Liver (tissue), 8 donors: ENCODE measurements at regions not wholly inside any gene's neighbourhood (a gene's known extent, or its start where the extent isn't known, plus 50 kb on each side); places are given as distances from the start of the nearest gene placed in this dataset.

ENCODE experiments used
- DNase-seq: peaks from one replicate; pipeline ENCODE4 v3.0.0-alpha.2; 2017; ENCODE audit warnings: low spot score
- H3K27ac ChIP-seq, 2 donors: one replicate each; pipeline ENCODE4 v1.7.0; 2013; ENCODE audit warnings: inconsistent platforms in 2 of 2, low read length in 2 of 2, control low read depth in 1 of 2, low read depth in 1 of 2, mild to moderate bottlenecking in 1 of 2
- H3K27me3 ChIP-seq, 4 donors: one replicate each; pipeline versions ENCODE4 v1.6.1 to v1.7.0; 2013; ENCODE audit warnings: low read length in 3 of 4, inconsistent platforms in 1 of 4, mild to moderate bottlenecking in 1 of 4, moderate library complexity in 1 of 4; ENCODE audit not compliant: control insufficient read depth in 4 of 4, insufficient read depth in 4 of 4
- H3K36me3 ChIP-seq, 4 donors: one replicate each; pipeline versions ENCODE4 v1.6.1 to v1.7.0; 2013; ENCODE audit warnings: low read length in 3 of 4, mild to moderate bottlenecking in 3 of 4, low read depth in 1 of 4, moderate library complexity in 1 of 4; ENCODE audit not compliant: control insufficient read depth in 4 of 4, insufficient read depth in 3 of 4
- H3K4me1 ChIP-seq, 4 donors: one replicate each; pipeline versions ENCODE4 v1.6.1 to v1.7.0; 2013; ENCODE audit warnings: low read length in 3 of 4, mild to moderate bottlenecking in 3 of 4, moderate library complexity in 1 of 4; ENCODE audit not compliant: control insufficient read depth in 4 of 4, insufficient read depth in 4 of 4
- H3K4me3 ChIP-seq, 3 donors: one replicate each; pipeline versions ENCODE4 v1.6.1 to v1.7.0; 2013; ENCODE audit warnings: low read length in 3 of 3, control low read depth in 1 of 3, low read depth in 1 of 3, mild to moderate bottlenecking in 1 of 3
- H3K9ac ChIP-seq, 2 donors: one replicate each; pipeline ENCODE4 v1.7.0; 2013; ENCODE audit warnings: low read length in 2 of 2, mild to moderate bottlenecking in 2 of 2, moderate library complexity in 2 of 2, control low read depth in 1 of 2, low read depth in 1 of 2
- H3K9me3 ChIP-seq, 4 donors: one replicate each; pipeline versions ENCODE4 v1.6.1 to v1.7.0; 2013; ENCODE audit warnings: low read length in 3 of 4; ENCODE audit not compliant: control insufficient read depth in 4 of 4
- EGR1 ChIP-seq, 2 donors: IDR thresholded peaks; 2 replicates each; pipeline ENCODE4 v1.6.1; 2016 to 2018; ENCODE audit warnings: antibody characterized with exemption in 2 of 2, low read depth in 2 of 2
- FOXA1 ChIP-seq: IDR thresholded peaks from 2 replicates; pipeline ENCODE4 v1.6.1; 2016; ENCODE audit warnings: antibody characterized with exemption
- JUND ChIP-seq, 2 donors: IDR thresholded peaks; 2 replicates each; pipeline ENCODE4 v1.6.1; 2016; ENCODE audit warnings: antibody characterized with exemption in 2 of 2
- MAX ChIP-seq: IDR thresholded peaks from 2 replicates; pipeline ENCODE4 v1.6.1; 2016; ENCODE audit warnings: antibody characterized with exemption
- NR2F2 ChIP-seq: IDR thresholded peaks from 2 replicates; pipeline ENCODE4 v1.6.1; 2016; ENCODE audit warnings: antibody characterized with exemption
- RAD21 ChIP-seq, 2 donors: IDR thresholded peaks; 2 replicates each; pipeline ENCODE4 v1.6.1; 2016; ENCODE audit warnings: antibody characterized with exemption in 2 of 2, mild to moderate bottlenecking in 2 of 2
- REST ChIP-seq: IDR thresholded peaks from 2 replicates; pipeline ENCODE4 v1.6.1; 2016; ENCODE audit warnings: antibody characterized with exemption, mild to moderate bottlenecking
- RXRA ChIP-seq, 2 donors: IDR thresholded peaks; 2 replicates each; pipeline ENCODE4 v1.6.1; 2017 to 2018; ENCODE audit warnings: antibody characterized with exemption in 2 of 2, mild to moderate bottlenecking in 1 of 2
- SP1 ChIP-seq: IDR thresholded peaks from 2 replicates; pipeline ENCODE4 v1.6.1; 2018; ENCODE audit warnings: antibody characterized with exemption, mild to moderate bottlenecking
- TAF1 ChIP-seq: conservative IDR thresholded peaks from 2 replicates; pipeline ENCODE4 v1.6.1; 2016; ENCODE audit warnings: antibody characterized with exemption, mild to moderate bottlenecking
- YY1 ChIP-seq: IDR thresholded peaks from 2 replicates; pipeline ENCODE4 v1.6.1; 2016; ENCODE audit warnings: antibody characterized with exemption, mild to moderate bottlenecking
- ZBTB33 ChIP-seq: IDR thresholded peaks from 2 replicates; pipeline ENCODE4 v1.6.1; 2016; ENCODE audit warnings: antibody characterized with exemption
- WGBS: extraction: QIAGEN DNeasy Blood & Tissue Kit; methylation state at CpG from one replicate; pipeline ENCODE4 v1.1.7; 2013; 5-methylcytosine and 5-hydroxymethylcytosine counted together
- TF ChIP-seq, protein P1 (sequence below): IDR thresholded peaks from 2 replicates; pipeline ENCODE4 v1.6.1; 2016; ENCODE audit warnings: antibody characterized with exemption
- TF ChIP-seq, protein P2 (sequence below): fragments of 150-350 bp; IDR thresholded peaks from 2 replicates; pipeline ENCODE4 v1.5.1; 2017; ENCODE audit warnings: improper control_type of control experiment, low read depth, low read length; ENCODE audit not compliant: missing input control
- donor health status: healthy.
- donor health status: healthy.
- donor health status: healthy.
- donor health status: healthy.
- donor health status: healthy.

GRCh38 chr1:168949672-168950071, 156.8 kb upstream of the ATP1B1 start:
- Histone ChIP-seq H3K27ac (no peak overlapping the region), H3K9ac (no peak overlapping the region), H3K36me3 (no peaks in the 10 kb centered on the region), H3K4me3 (no peak overlapping the region), H3K27me3 (no peaks in the 10 kb centered on the region), H3K9me3 (no peaks in the 10 kb centered on the region), H3K4me1 (peaks cover 0 to 6% (median 4%) of the 10 kb centered on the region in 4 donors)
- TF ChIP-seq RXRA (IDR thresholded peaks at IDR 0.05) = no peak
- no peak for TF ChIP-seq MAX
- TF ChIP-seq JUND (IDR thresholded peaks at IDR 0.05) = no peak
- TF ChIP-seq SP1 = no peak
- TF ChIP-seq, protein P1, sequence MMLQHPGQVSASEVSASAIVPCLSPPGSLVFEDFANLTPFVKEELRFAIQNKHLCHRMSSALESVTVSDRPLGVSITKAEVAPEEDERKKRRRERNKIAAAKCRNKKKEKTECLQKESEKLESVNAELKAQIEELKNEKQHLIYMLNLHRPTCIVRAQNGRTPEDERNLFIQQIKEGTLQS = no peak
- DNase-seq = no peak

DNA sequence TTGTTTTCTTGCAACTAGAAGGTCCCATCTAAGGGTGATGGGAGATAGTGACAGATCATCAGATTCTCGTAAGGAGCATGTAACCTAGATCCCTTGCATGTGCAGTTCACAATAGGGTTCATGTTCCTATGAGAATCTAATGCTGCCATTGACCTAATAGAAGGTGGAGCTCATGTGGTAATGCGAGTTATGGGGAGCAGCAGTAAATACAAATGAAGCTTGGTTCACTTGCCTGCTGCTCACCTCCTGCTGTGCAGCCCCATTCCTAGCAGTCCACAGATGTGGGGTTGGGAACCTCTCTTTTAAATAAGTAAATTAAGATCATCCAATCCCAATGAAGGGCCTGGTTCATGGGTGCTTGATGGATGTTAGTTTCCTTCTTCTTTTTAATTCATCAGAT, 148.7 kb upstream of the ATP1B1 start:
- TF ChIP-seq YY1 = no peak
- TF ChIP-seq TAF1 = no peak
- no peak for TF ChIP-seq EGR1 (IDR thresholded peaks at IDR 0.05; ENCODE audit: low read depth in 2 of 2)
- TF ChIP-seq NR2F2 = no peak
- TF ChIP-seq, protein P2, sequence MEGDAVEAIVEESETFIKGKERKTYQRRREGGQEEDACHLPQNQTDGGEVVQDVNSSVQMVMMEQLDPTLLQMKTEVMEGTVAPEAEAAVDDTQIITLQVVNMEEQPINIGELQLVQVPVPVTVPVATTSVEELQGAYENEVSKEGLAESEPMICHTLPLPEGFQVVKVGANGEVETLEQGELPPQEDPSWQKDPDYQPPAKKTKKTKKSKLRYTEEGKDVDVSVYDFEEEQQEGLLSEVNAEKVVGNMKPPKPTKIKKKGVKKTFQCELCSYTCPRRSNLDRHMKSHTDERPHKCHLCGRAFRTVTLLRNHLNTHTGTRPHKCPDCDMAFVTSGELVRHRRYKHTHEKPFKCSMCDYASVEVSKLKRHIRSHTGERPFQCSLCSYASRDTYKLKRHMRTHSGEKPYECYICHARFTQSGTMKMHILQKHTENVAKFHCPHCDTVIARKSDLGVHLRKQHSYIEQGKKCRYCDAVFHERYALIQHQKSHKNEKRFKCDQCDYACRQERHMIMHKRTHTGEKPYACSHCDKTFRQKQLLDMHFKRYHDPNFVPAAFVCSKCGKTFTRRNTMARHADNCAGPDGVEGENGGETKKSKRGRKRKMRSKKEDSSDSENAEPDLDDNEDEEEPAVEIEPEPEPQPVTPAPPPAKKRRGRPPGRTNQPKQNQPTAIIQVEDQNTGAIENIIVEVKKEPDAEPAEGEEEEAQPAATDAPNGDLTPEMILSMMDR = no peak
- no peak for TF ChIP-seq ZBTB33
- TF ChIP-seq REST = no peak
- no peak for TF ChIP-seq RAD21 (IDR thresholded peaks at IDR 0.05)
- no peak for TF ChIP-seq JUND (IDR thresholded peaks at IDR 0.05)
- no peak for TF ChIP-seq MAX
- TF ChIP-seq SP1 = no peak
- no peak for TF ChIP-seq FOXA1
- Histone ChIP-seq H3K27me3 (no peaks in the 10 kb centered on the region), H3K27ac (no peak overlapping the region), H3K36me3 (no peaks in the 10 kb centered on the region), H3K9ac (no peak overlapping the region), H3K4me1 (no peaks in the 10 kb centered on the region), H3K4me3 (no peak overlapping the region), H3K9me3 (no peaks in the 10 kb centered on the region)
- WGBS = 90% methylated on average over 2 of the region's 2 CpGs
- DNase-seq = no peak
